ENCODE measurements at regions not wholly inside any gene's neighbourhood (a gene's known extent, or its start where the extent isn't known, plus 50 kb on each side); places are given as distances from the start of the nearest gene placed in this dataset.
A peak's percentile ranks its signal among the peaks of the same experiment; 100 is the strongest.

DNA sequence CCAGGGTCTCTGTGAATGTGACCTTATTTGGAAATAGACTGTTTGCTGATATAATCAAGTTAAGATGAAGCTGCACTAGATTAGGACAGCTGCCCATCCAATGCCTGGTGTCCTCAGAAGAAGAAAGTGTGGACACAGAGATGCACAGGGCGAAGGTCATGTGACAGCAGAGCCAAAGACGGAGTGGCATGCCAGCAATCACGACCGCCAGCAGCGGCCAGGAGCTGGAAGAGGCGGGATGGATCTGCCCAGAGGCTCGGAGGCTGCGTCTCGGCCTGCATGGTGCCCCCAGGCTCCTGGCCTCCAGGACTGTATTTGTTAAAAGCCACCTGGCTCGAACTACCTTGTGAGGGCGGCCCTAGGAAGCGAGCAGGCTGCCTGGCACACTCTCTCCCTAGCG lies 76.5 kb downstream of the RFLNA start:
- no peak overlapping the region for H3K14ac ChIP-seq (replicated peaks; ENCODE audit: low read depth, low read length)
- peaks cover 61% of the 10 kb centered on the region for H3K36me3 ChIP-seq (ENCODE audit: control insufficient read depth, insufficient read depth, low read length)
- no TSS peak for BruUV-seq (replicated peaks)
- H3K4me1 ChIP-seq (ENCODE audit: control insufficient read depth, insufficient read depth, low read length) = peaks cover 21% of the 10 kb centered on the region
- ChIA-PET CTCF (no interaction called here), POLR2A (ENCODE audit: unreplicated experiment) (no interaction called here)
- no peak overlapping the region for H4K91ac ChIP-seq (ENCODE audit: insufficient read depth, low read depth, low read length)
- no peak overlapping the region for H3K4me3 ChIP-seq (ENCODE audit: insufficient read depth, low read depth, low read length)
- H3K27me3 ChIP-seq (ENCODE audit: control insufficient read depth, insufficient read depth, low read length) = no peaks in the 10 kb centered on the region
- H2BK15ac ChIP-seq (ENCODE audit: low read depth, low read length) = no peak overlapping the region
- H2AFZ ChIP-seq (replicated peaks; ENCODE audit: low read length, poor library complexity) = no peak overlapping the region
- H3K23ac ChIP-seq (ENCODE audit: low read depth, low read length) = no peak overlapping the region
- no peak overlapping the region for H4K5ac ChIP-seq (ENCODE audit: low read depth, low read length)
- H3K9me3 ChIP-seq (ENCODE audit: control insufficient read depth, insufficient read depth, low read length) = no peaks in the 10 kb centered on the region
- H2BK20ac ChIP-seq (ENCODE audit: low read depth, low read length) = no peak overlapping the region
- no peak for DNase-seq
- H2AK5ac ChIP-seq (ENCODE audit: low read depth, low read length) = peak overlapping the region; percentile 56; the same call in 1 of the 2 replicates
- no peak overlapping the region for H3K4ac ChIP-seq (ENCODE audit: low read depth, low read length)
- dilution Hi-C loops (cut with HindIII; ENCODE audit: low sequenced_read_pairs, unreplicated experiment) = no loop called here
- no peak overlapping the region for H3K9ac ChIP-seq (ENCODE audit: low read depth, low read length)
- peaks cover 7% of the 10 kb centered on the region for H3K9me1 ChIP-seq (ENCODE audit: insufficient read depth, low read length)
- H3K27ac ChIP-seq (ENCODE audit: insufficient read depth, low read length) = no peak overlapping the region
- H2BK120ac ChIP-seq (ENCODE audit: low read depth, low read length) = no peak overlapping the region
- in situ Hi-C loops (cut with MboI; ENCODE audit: low sequenced_read_pairs) = no loop called here
- peaks cover 15 to 73% of the 10 kb centered on the region in 2 experiments for H3K79me1 ChIP-seq (ENCODE audit: low read depth in 1 of 2, low read length in 2 of 2)
- WGBS, 2 experiments (ENCODE audit: extremely low coverage in 2 of 2, insufficient read length in 1 of 2) = 92% methylated on average over 6 of the region's 13 CpGs; no CpG with 5 or more reads in 1 of the 2 experiments
- H3K4me2 ChIP-seq (ENCODE audit: low read depth, low read length) = no peak overlapping the region
- H4K8ac ChIP-seq (ENCODE audit: low read depth in 2 of 2, low read length in 2 of 2) = no peak overlapping the region
- TF ChIP-seq BHLHE40 (IDR thresholded peaks at IDR 0.05; ENCODE audit: low read depth, low read length) = no peak
- TF ChIP-seq RFX5 (IDR thresholded peaks at IDR 0.05; ENCODE audit: low read depth, low read length) = no peak
- no peak for TF ChIP-seq SMC3 (IDR thresholded peaks at IDR 0.05; ENCODE audit: low read depth, low read length)
- no peak for TF ChIP-seq POLR2A (IDR thresholded peaks at IDR 0.05; ENCODE audit: low read depth, low read length)
- no peak for TF ChIP-seq NFE2L2 (IDR thresholded peaks at IDR 0.05; ENCODE audit: low read depth, low read length)
- TF ChIP-seq, protein P1, sequence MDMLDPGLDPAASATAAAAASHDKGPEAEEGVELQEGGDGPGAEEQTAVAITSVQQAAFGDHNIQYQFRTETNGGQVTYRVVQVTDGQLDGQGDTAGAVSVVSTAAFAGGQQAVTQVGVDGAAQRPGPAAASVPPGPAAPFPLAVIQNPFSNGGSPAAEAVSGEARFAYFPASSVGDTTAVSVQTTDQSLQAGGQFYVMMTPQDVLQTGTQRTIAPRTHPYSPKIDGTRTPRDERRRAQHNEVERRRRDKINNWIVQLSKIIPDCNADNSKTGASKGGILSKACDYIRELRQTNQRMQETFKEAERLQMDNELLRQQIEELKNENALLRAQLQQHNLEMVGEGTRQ (IDR thresholded peaks at IDR 0.05; ENCODE audit: low read depth, low read length) = no peak
- TF ChIP-seq RAD21 (IDR thresholded peaks at IDR 0.05; ENCODE audit: low read length) = no peak
- TF ChIP-seq CHD1 (IDR thresholded peaks at IDR 0.05; ENCODE audit: low read depth, low read length) = no peak
- no peak for TF ChIP-seq MAFK (IDR thresholded peaks at IDR 0.05; ENCODE audit: low read depth, low read length)
- TF ChIP-seq, protein P2, sequence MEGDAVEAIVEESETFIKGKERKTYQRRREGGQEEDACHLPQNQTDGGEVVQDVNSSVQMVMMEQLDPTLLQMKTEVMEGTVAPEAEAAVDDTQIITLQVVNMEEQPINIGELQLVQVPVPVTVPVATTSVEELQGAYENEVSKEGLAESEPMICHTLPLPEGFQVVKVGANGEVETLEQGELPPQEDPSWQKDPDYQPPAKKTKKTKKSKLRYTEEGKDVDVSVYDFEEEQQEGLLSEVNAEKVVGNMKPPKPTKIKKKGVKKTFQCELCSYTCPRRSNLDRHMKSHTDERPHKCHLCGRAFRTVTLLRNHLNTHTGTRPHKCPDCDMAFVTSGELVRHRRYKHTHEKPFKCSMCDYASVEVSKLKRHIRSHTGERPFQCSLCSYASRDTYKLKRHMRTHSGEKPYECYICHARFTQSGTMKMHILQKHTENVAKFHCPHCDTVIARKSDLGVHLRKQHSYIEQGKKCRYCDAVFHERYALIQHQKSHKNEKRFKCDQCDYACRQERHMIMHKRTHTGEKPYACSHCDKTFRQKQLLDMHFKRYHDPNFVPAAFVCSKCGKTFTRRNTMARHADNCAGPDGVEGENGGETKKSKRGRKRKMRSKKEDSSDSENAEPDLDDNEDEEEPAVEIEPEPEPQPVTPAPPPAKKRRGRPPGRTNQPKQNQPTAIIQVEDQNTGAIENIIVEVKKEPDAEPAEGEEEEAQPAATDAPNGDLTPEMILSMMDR (conservative IDR thresholded peaks at IDR 0.05; ENCODE audit: low read depth, low read length) = no peak
- no peak for TF ChIP-seq RCOR1 (IDR thresholded peaks at IDR 0.05; ENCODE audit: insufficient replicate concordance, low read length)
- TF ChIP-seq CEBPB (IDR thresholded peaks at IDR 0.05; ENCODE audit: low read depth, low read length) = no peak
- TF ChIP-seq, protein P3, sequence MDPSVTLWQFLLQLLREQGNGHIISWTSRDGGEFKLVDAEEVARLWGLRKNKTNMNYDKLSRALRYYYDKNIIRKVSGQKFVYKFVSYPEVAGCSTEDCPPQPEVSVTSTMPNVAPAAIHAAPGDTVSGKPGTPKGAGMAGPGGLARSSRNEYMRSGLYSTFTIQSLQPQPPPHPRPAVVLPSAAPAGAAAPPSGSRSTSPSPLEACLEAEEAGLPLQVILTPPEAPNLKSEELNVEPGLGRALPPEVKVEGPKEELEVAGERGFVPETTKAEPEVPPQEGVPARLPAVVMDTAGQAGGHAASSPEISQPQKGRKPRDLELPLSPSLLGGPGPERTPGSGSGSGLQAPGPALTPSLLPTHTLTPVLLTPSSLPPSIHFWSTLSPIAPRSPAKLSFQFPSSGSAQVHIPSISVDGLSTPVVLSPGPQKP (IDR thresholded peaks at IDR 0.05; ENCODE audit: borderline replicate concordance, low read depth, low read length) = no peak
- no peak for TF ChIP-seq MAZ (IDR thresholded peaks at IDR 0.05; ENCODE audit: borderline replicate concordance, low read depth, low read length)
- TF ChIP-seq FOS (IDR thresholded peaks at IDR 0.05; ENCODE audit: low read depth, low read length) = no peak
- TF ChIP-seq MXI1 (IDR thresholded peaks at IDR 0.05; ENCODE audit: borderline replicate concordance, low read depth, low read length) = no peak
- peak overlapping the region; percentile 27 for H2BK5ac ChIP-seq (ENCODE audit: low read depth, low read length, poor library complexity, severe bottlenecking)
- peaks cover 60% of the 10 kb centered on the region for H4K20me1 ChIP-seq (ENCODE audit: insufficient read depth, low read length)
- peak overlapping the region; percentile 25 for H2AK9ac ChIP-seq (replicated peaks; ENCODE audit: low read depth, low read length, poor library complexity)
- no peak for ATAC-seq (ENCODE audit: low read depth)
- intact Hi-C loops (cut with micrococcal nuclease) = no loop called here
- no peak overlapping the region for H3K18ac ChIP-seq (ENCODE audit: low read depth, low read length)
- H3K56ac ChIP-seq (ENCODE audit: extremely low read depth, insufficient read depth, low read length) = no peak overlapping the region

Data from IMR-90 (cell line).